B cell (primary cell): ENCODE measurements at regions not wholly inside any gene's neighbourhood (a gene's known extent, or its start where the extent isn't known, plus 50 kb on each side); places are given as distances from the start of the nearest gene placed in this dataset.

ENCODE experiments used
- ATAC-seq: fragments of 200-7000 bp; cut with Tn5 transposase; one replicate; pipeline ENCODE4 v1.10.0; 2021; ENCODE audit warnings: low read depth, mild to moderate bottlenecking, moderate number of reproducible peaks, moderate library complexity
- CTCF ChIA-PET: fragments of 350-600 bp; sonication (Branson Sonifier 250); formaldehyde crosslinking; loops from one replicate; lab custom pipeline; 2021; ENCODE audit warnings: antibody characterized with exemption, inconsistent platforms; lab: Charles Lee
- POLR2A ChIA-PET: fragments of 350-600 bp; sonication (Branson Sonifier 250); formaldehyde crosslinking; loops from one replicate; lab custom pipeline; 2021; ENCODE audit warnings: antibody characterized with exemption; lab: Charles Lee
- DNase-seq: peaks from one replicate; pipeline ENCODE4 v3.0.0; 2013
- H2AFZ ChIP-seq: 2 replicates; pipeline ENCODE4 v1.6.1; 2012; ENCODE audit warnings: mild to moderate bottlenecking, low read depth, low read length; ENCODE audit not compliant: insufficient read depth, poor library complexity, severe bottlenecking
- H3K27ac ChIP-seq, 2 donors: 1 replicate in 1 of 2; 2 replicates in 1 of 2; pipeline ENCODE4 v1.5.1; 2012 to 2013; ENCODE audit warnings: low read length in 2 of 2, mild to moderate bottlenecking in 2 of 2, moderate library complexity in 1 of 2
- H3K27me3 ChIP-seq, 4 experiments: fragments of 200-600 bp in 1 of 4; sonication (generic) in 1 of 4; replicated peaks in 1 of 4; 1 replicate in 2 of 4; 2 replicates in 2 of 4; pipeline versions ENCODE4 v1.6.1 to v1.7.0; 2013 to 2016; ENCODE audit warnings: low read length in 3 of 4, mild to moderate bottlenecking in 2 of 4, mixed read lengths in 1 of 4, moderate library complexity in 1 of 4; ENCODE audit not compliant: insufficient read depth in 4 of 4, control insufficient read depth in 3 of 4; ENCODE audit errors: control extremely low read depth in 1 of 4
- H3K36me3 ChIP-seq, 2 experiments: replicated peaks in 1 of 2; 1 replicate in 1 of 2; 2 replicates in 1 of 2; pipeline versions ENCODE4 v1.6.1 to v1.7.1; 2013; ENCODE audit warnings: low read length in 1 of 2; ENCODE audit not compliant: insufficient read depth in 2 of 2, control insufficient read depth in 1 of 2; ENCODE audit errors: control extremely low read depth in 1 of 2, extremely low read depth in 1 of 2
- H3K4me1 ChIP-seq, 2 donors: fragments of 200-600 bp in 1 of 2; sonication (generic) in 1 of 2; 1 replicate in 1 of 2; 2 replicates in 1 of 2; pipeline versions ENCODE4 v1.5.1 to v1.6.1; 2013 to 2017; ENCODE audit warnings: low read length in 2 of 2; ENCODE audit not compliant: control insufficient read depth in 2 of 2, insufficient read depth in 2 of 2
- H3K4me2 ChIP-seq: replicated peaks from 2 replicates; pipeline ENCODE3; 2012; ENCODE audit warnings: mild to moderate bottlenecking, low read depth, low read length; ENCODE audit not compliant: poor library complexity, severe bottlenecking
- H3K4me3 ChIP-seq, 5 experiments: fragments of 200-600 bp in 1 of 5; sonication (generic) in 1 of 5; 1 replicate in 3 of 5; 2 replicates in 2 of 5; pipeline versions ENCODE4 v1.5.1 to v1.7.0; 2011 to 2016; ENCODE audit warnings: low read length in 4 of 5, mild to moderate bottlenecking in 4 of 5, low read depth in 2 of 5, control low read depth in 1 of 5, moderate library complexity in 1 of 5; ENCODE audit not compliant: insufficient read depth in 1 of 5; ENCODE audit errors: control extremely low read depth in 1 of 5, extremely low read depth in 1 of 5
- H3K79me2 ChIP-seq: fragments of 200-600 bp; sonication (generic); one replicate; pipeline ENCODE4 v1.6.0; 2016; ENCODE audit warnings: low read length; ENCODE audit not compliant: control insufficient read depth, insufficient read depth
- H3K9ac ChIP-seq: fragments of 200-600 bp; sonication (generic); 2 replicates; pipeline ENCODE4 v1.6.1; 2017; ENCODE audit warnings: mild to moderate bottlenecking, low read length, moderate library complexity
- H3K9me3 ChIP-seq, 3 donors: one replicate each; pipeline versions ENCODE4 v1.6.1 to v1.7.1; 2013; ENCODE audit warnings: low read length in 2 of 3; ENCODE audit not compliant: control insufficient read depth in 2 of 3, insufficient read depth in 1 of 3; ENCODE audit errors: control extremely low read depth in 1 of 3
- H4K20me1 ChIP-seq: 2 replicates; pipeline ENCODE4 v1.6.0; 2012; ENCODE audit warnings: mild to moderate bottlenecking, low read length; ENCODE audit not compliant: insufficient read depth, control insufficient read depth, poor library complexity, severe bottlenecking
- H3K27ac Mint-ChIP-seq: one replicate; pipeline ENCODE4 v1.8.0; 2021; ENCODE audit warnings: mixed read lengths
- H3K27me3 Mint-ChIP-seq: one replicate; pipeline ENCODE4 v1.8.0; 2021; ENCODE audit warnings: mixed read lengths
- H3K4me1 Mint-ChIP-seq: one replicate; pipeline ENCODE4 v1.8.0; 2021; ENCODE audit warnings: mixed read lengths
- H3K4me3 Mint-ChIP-seq: one replicate; pipeline ENCODE4 v1.8.0; 2021; ENCODE audit warnings: mixed read lengths
- H3K9me3 Mint-ChIP-seq: one replicate; pipeline ENCODE4 v1.8.0; 2022; ENCODE audit warnings: mixed read lengths; ENCODE audit not compliant: insufficient read depth
- EZH2 ChIP-seq: IDR thresholded peaks from 2 replicates; pipeline ENCODE4 v1.6.1; 2012; ENCODE audit warnings: borderline replicate concordance, low read depth, mild to moderate bottlenecking, moderate library complexity, low read length; ENCODE audit not compliant: insufficient read depth, poor library complexity, severe bottlenecking
- WGBS: methylation state at CpG from one replicate; pipeline ENCODE4 v1.1.5; 2013; ENCODE audit warnings: missing lambda C conversion rate; ENCODE audit not compliant: insufficient coverage; 5-methylcytosine and 5-hydroxymethylcytosine counted together
- intact Hi-C: fragments of 100-400 bp; cut with micrococcal nuclease; formaldehyde crosslinking; loops from one replicate; pipeline ENCODE4 v1.10.0; 2022
- TF ChIP-seq, protein P1 (sequence below): fragments of 200-600 bp; IDR thresholded peaks from one replicate; pipeline ENCODE4 v1.8.0; 2022; ENCODE audit warnings: antibody characterized with exemption, mild to moderate bottlenecking

DNA sequence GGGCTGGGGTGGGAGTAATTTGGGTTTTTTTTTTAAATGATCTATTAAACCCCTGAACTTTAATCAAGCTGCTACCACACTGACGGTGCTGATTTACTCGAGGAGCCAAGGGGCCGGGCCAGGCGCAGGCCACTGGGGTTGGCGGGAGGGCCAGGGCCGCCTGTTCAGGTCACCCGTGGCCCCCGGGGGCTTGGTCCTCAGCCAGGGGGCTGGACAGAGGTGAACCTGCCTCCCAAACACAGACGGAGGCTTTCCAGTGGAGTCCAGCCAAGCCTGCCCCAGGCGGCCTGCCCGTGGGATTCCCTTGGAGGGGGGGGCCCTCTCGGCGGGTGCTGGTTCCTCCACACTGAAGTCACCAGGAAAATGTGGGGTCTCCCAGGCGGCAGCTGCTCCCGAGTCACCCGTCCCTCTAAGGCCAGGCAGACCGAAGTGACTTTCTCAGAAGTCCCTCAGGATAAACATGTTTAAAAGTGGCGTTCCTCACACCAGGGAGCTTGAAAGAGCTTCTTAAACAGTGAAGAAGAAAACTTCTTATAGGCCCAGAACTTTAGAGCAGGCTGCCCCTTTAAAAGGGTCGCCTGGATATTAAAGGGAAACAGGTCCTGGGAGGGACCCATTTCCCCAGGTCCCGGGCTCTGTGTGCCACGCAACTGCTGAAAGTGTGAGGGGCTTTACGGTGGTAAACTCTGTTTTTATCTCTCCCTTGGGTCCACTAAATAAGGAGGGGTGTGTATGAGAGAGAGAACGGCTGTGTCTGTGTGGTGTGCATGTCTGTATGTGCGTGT is 167.2 kb upstream of the GSC start:
- no peak for TF ChIP-seq EZH2
- TF ChIP-seq, protein P1, sequence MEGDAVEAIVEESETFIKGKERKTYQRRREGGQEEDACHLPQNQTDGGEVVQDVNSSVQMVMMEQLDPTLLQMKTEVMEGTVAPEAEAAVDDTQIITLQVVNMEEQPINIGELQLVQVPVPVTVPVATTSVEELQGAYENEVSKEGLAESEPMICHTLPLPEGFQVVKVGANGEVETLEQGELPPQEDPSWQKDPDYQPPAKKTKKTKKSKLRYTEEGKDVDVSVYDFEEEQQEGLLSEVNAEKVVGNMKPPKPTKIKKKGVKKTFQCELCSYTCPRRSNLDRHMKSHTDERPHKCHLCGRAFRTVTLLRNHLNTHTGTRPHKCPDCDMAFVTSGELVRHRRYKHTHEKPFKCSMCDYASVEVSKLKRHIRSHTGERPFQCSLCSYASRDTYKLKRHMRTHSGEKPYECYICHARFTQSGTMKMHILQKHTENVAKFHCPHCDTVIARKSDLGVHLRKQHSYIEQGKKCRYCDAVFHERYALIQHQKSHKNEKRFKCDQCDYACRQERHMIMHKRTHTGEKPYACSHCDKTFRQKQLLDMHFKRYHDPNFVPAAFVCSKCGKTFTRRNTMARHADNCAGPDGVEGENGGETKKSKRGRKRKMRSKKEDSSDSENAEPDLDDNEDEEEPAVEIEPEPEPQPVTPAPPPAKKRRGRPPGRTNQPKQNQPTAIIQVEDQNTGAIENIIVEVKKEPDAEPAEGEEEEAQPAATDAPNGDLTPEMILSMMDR: no peak
- H3K4me3 ChIP-seq: no peak overlapping the region
- WGBS: 79% methylated on average over 24 of the region's 24 CpGs
- H3K36me3 ChIP-seq: no peaks in the 10 kb centered on the region
- no peaks in the 10 kb centered on the region for H4K20me1 ChIP-seq
- H3K4me1 Mint-ChIP-seq: no peaks in the 10 kb centered on the region
- no peak overlapping the region for H2AFZ ChIP-seq
- H3K4me3 Mint-ChIP-seq: no peak overlapping the region
- H3K27me3 ChIP-seq: no peaks in the 10 kb centered on the region
- DNase-seq: no peak
- intact Hi-C loops: no loop called here
- ChIA-PET CTCF (no interaction called here), POLR2A (no interaction called here)
- H3K4me1 ChIP-seq: no peaks in the 10 kb centered on the region
- no peak overlapping the region for H3K27ac ChIP-seq
- no peaks in the 10 kb centered on the region for H3K9me3 Mint-ChIP-seq
- H3K4me2 ChIP-seq: no peak overlapping the region
- H3K79me2 ChIP-seq: no peaks in the 10 kb centered on the region
- no peak overlapping the region for H3K27ac Mint-ChIP-seq
- no peak overlapping the region for H3K9ac ChIP-seq
- ATAC-seq: no peak
- peaks cover 0 to 7% (median 0%) of the 10 kb centered on the region in 3 donors for H3K9me3 ChIP-seq
- peaks cover 6% of the 10 kb centered on the region for H3K27me3 Mint-ChIP-seq

DNA sequence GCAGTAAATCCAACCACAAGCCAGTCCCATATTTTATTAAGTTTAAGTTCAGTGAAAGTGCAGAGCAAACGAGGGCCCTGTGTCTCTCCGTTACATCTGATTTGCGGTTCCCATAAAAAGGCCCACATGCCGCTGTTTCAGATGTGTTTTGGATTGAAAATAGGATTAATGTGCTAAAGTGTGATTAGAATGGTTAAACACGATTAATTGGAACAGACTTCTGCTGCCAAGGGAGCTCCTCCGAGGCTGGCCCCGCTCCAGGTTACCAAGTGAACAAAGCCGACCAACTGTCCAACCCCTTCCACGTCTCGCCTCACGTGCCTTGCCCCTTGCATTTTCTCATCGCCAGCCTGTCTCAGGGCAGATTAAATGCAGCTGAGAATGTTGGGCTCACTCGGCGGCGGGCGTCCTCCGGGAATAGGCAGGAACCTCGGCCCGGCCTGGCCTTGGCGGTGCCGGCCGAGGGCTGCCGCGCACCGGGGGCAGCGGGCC is 166.5 kb upstream of the GSC start:
- H3K4me3 ChIP-seq: no peak overlapping the region
- Mint-ChIP-seq H3K27ac (no peak overlapping the region), H3K4me1 (no peaks in the 10 kb centered on the region), H3K9me3 (no peaks in the 10 kb centered on the region), H3K27me3 (peaks cover 6% of the 10 kb centered on the region), H3K4me3 (no peak overlapping the region)
- intact Hi-C loops: no loop called here
- H3K36me3 ChIP-seq: no peaks in the 10 kb centered on the region
- ChIA-PET POLR2A (no interaction called here), CTCF (no interaction called here)
- DNase-seq (no peak), ATAC-seq (no peak)
- H3K9ac ChIP-seq: no peak overlapping the region
- no peak overlapping the region for H3K27ac ChIP-seq
- no peaks in the 10 kb centered on the region for H3K27me3 ChIP-seq
- no peak overlapping the region for H3K4me2 ChIP-seq
- no peak for TF ChIP-seq EZH2
- TF ChIP-seq, protein P1: no peak
- H3K9me3 ChIP-seq: peaks cover 0 to 7% (median 0%) of the 10 kb centered on the region in 3 donors
- WGBS: 89% methylated on average over 17 of the region's 26 CpGs
- no peaks in the 10 kb centered on the region for H4K20me1 ChIP-seq
- H3K79me2 ChIP-seq: no peaks in the 10 kb centered on the region
- H2AFZ ChIP-seq: no peak overlapping the region
- no peaks in the 10 kb centered on the region for H3K4me1 ChIP-seq
